Tibial nerve (tissue), 4 donors: ENCODE measurements at regions not wholly inside any gene's neighbourhood (a gene's known extent, or its start where the extent isn't known, plus 50 kb on each side); places are given as distances from the start of the nearest gene placed in this dataset.

ENCODE experiments used
- DNase-seq, 2 donors: peaks; one replicate each; pipeline ENCODE4 v3.0.0-alpha.2; 2019; ENCODE audit warnings: low spot score in 2 of 2
- H3K27ac ChIP-seq, 4 donors: fragments of 200-600 bp; sonication (generic) in 3 of 4; one replicate each; pipeline ENCODE4 v1.5.1; 2017 to 2019; ENCODE audit warnings: mild to moderate bottlenecking in 1 of 4
- H3K27me3 ChIP-seq, 2 donors: fragments of 200-600 bp; sonication (generic) in 1 of 2; one replicate each; pipeline versions ENCODE4 v1.5.1 to v1.6.0; 2017 to 2019
- H3K36me3 ChIP-seq, 3 donors: fragments of 200-600 bp; sonication (generic); one replicate each; pipeline ENCODE4 v1.5.1; 2018 to 2019
- H3K4me1 ChIP-seq, 4 donors: fragments of 200-600 bp; sonication (generic) in 3 of 4; one replicate each; pipeline ENCODE4 v1.5.1; 2017 to 2019
- H3K4me3 ChIP-seq, 4 donors: fragments of 200-600 bp; sonication (generic) in 3 of 4; one replicate each; pipeline ENCODE4 v1.5.1; 2017 to 2019; ENCODE audit warnings: mild to moderate bottlenecking in 1 of 4, moderate library complexity in 1 of 4
- H3K9me3 ChIP-seq, 4 donors: fragments of 200-600 bp; sonication (generic) in 3 of 4; one replicate each; pipeline ENCODE4 v1.5.1; 2017 to 2019
- EP300 ChIP-seq, 2 donors: sonication (generic); formaldehyde crosslinking; IDR thresholded peaks; one replicate each; pipeline ENCODE4 v1.6.1; 2017; ENCODE audit warnings: antibody characterized with exemption in 2 of 2, mild to moderate bottlenecking in 1 of 2
- POLR2A ChIP-seq, 2 donors: fragments of 450-650 bp; IDR thresholded peaks; one replicate each; pipeline ENCODE4 v1.6.1; 2017; ENCODE audit warnings: antibody characterized with exemption in 2 of 2, mild to moderate bottlenecking in 2 of 2, moderate library complexity in 2 of 2
- WGBS, 2 donors: methylation state at CpG; one replicate each; pipeline ENCODE4 v1.1.5; 2018; 5-methylcytosine and 5-hydroxymethylcytosine counted together
- TF ChIP-seq, protein P1 (sequence below), 5 experiments: fragments of 200-600 bp in 3 of 5; fragments of 450-650 bp in 2 of 5; sonication (generic) in 3 of 5; IDR thresholded peaks; one replicate each; pipeline ENCODE4 v1.5.1; 2016 to 2019; ENCODE audit warnings: antibody characterized with exemption in 5 of 5, mild to moderate bottlenecking in 3 of 5, moderate library complexity in 2 of 5

DNA sequence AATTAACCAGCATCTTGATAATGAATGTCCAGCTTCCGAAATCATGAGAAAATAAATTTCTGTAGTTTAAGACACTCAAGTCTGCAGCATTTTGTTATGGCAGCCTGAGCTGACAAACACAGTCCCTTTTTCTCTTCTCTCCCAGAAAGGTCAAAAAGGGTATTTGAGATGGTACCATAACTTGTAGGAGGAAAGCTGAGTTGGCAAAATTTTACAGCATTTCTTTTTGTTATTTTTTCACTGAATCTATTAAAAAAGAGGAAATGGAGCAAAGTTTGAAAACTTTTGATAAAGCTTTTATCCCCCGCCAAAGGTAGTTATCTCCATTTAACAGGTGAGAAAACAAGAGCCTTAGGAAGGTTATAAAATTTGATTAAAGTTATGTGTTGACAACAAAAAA, 367.6 kb upstream of the TECRL start:
- no peak for TF ChIP-seq POLR2A (IDR thresholded peaks at IDR 0.05)
- TF ChIP-seq, protein P1, sequence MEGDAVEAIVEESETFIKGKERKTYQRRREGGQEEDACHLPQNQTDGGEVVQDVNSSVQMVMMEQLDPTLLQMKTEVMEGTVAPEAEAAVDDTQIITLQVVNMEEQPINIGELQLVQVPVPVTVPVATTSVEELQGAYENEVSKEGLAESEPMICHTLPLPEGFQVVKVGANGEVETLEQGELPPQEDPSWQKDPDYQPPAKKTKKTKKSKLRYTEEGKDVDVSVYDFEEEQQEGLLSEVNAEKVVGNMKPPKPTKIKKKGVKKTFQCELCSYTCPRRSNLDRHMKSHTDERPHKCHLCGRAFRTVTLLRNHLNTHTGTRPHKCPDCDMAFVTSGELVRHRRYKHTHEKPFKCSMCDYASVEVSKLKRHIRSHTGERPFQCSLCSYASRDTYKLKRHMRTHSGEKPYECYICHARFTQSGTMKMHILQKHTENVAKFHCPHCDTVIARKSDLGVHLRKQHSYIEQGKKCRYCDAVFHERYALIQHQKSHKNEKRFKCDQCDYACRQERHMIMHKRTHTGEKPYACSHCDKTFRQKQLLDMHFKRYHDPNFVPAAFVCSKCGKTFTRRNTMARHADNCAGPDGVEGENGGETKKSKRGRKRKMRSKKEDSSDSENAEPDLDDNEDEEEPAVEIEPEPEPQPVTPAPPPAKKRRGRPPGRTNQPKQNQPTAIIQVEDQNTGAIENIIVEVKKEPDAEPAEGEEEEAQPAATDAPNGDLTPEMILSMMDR (IDR thresholded peaks at IDR 0.05): no peak
- TF ChIP-seq EP300 (IDR thresholded peaks at IDR 0.05): no peak
- WGBS, 2 donors: 77 to 82% methylated on average over 2 of the region's 2 CpGs
- Histone ChIP-seq H3K9me3 (peaks cover 0 to 2% (median 0%) of the 10 kb centered on the region in 4 donors), H3K4me1 (no peaks in the 10 kb centered on the region), H3K36me3 (no peaks in the 10 kb centered on the region), H3K27ac (no peak overlapping the region), H3K27me3 (no peaks in the 10 kb centered on the region), H3K4me3 (no peak overlapping the region)
- no peak for DNase-seq

DNA sequence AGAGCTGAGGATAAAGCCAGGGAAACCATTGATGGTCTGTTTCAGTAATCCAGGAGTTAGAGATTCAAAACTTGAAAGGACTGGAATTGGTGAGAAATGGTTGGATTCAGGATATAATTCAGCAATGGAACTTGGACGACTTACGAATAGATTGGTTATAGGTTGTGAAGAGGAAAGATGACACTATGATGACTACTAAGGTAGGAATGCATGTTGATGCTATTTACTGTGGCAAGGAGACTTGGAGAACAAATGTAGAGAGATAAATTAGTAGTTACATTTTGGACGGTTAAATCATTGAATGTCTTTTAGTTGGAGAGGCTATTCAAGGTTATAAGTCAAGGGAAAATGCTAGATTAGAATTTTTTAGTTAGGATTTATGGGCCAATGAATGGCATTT, 365.4 kb upstream of the TECRL start:
- TF ChIP-seq POLR2A (IDR thresholded peaks at IDR 0.05) (no peak), EP300 (IDR thresholded peaks at IDR 0.05) (no peak)
- TF ChIP-seq, protein P1 (IDR thresholded peaks at IDR 0.05): no peak
- Histone ChIP-seq H3K27ac (no peak overlapping the region), H3K4me1 (no peaks in the 10 kb centered on the region), H3K4me3 (no peak overlapping the region), H3K27me3 (no peaks in the 10 kb centered on the region), H3K36me3 (no peaks in the 10 kb centered on the region), H3K9me3 (peaks cover 0 to 2% (median 0%) of the 10 kb centered on the region in 4 donors)
- DNase-seq: no peak
- WGBS, 2 donors: 73 to 83% methylated on average over 3 of the region's 3 CpGs

DNA sequence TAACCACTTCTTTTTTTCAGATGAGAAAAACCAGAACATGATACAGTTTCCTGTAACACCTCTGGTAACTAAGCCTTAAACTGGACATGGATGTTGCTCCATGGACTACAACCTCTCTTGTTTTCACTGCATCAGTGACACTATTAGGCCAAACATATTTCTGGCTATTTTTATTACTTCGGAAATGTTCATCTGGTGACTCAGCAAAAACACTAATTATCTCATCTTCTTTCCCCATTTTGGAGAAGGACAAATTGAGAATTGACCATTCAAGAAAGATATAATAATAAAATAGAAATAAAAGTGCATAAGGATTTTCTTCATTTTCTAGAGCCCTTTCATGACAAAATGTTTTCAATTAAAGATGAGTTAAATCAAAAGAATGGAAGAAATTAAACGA, 361.9 kb upstream of the TECRL start:
- DNase-seq: no peak
- TF ChIP-seq, protein P1 (IDR thresholded peaks at IDR 0.05): no peak
- TF ChIP-seq EP300 (IDR thresholded peaks at IDR 0.05): no peak
- no peak for TF ChIP-seq POLR2A (IDR thresholded peaks at IDR 0.05)
- WGBS, 2 donors: 60 to 66% methylated on average over 2 of the region's 2 CpGs
- H3K9me3 ChIP-seq: peaks cover 0 to 2% (median 0%) of the 10 kb centered on the region in 4 donors
- H3K27ac ChIP-seq: no peak overlapping the region
- no peaks in the 10 kb centered on the region for H3K36me3 ChIP-seq
- H3K4me1 ChIP-seq: no peaks in the 10 kb centered on the region
- H3K27me3 ChIP-seq: no peaks in the 10 kb centered on the region
- no peak overlapping the region for H3K4me3 ChIP-seq

DNA sequence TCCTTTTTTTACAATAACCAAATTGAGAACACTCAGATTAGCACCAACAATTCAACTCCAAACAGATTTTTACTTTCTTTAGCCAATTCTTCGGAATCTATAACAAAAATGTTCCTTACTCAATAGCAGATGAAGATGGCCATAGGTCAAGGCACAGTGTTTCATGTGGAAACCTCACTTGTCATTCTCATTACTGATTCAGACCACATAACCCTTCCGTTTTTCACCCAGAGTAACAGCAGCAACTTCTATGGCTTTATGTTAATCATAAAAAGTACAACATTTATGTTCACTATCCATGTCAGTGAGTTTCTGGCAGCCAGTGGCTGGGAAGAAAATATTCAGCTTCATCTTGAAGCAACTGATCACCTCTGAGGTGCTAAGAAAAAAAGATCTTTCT, 358.3 kb upstream of the TECRL start:
- no peaks in the 10 kb centered on the region for H3K36me3 ChIP-seq
- no peak for TF ChIP-seq POLR2A (IDR thresholded peaks at IDR 0.05)
- TF ChIP-seq, protein P1 (IDR thresholded peaks at IDR 0.05): no peak
- TF ChIP-seq EP300 (IDR thresholded peaks at IDR 0.05): no peak
- DNase-seq: no peak
- 76 to 77% methylated on average over 2 of the region's 2 CpGs for WGBS, 2 donors
- H3K4me1 ChIP-seq: no peaks in the 10 kb centered on the region
- no peak overlapping the region for H3K27ac ChIP-seq
- no peaks in the 10 kb centered on the region for H3K27me3 ChIP-seq
- no peaks in the 10 kb centered on the region for H3K9me3 ChIP-seq
- H3K4me3 ChIP-seq: no peak overlapping the region

DNA sequence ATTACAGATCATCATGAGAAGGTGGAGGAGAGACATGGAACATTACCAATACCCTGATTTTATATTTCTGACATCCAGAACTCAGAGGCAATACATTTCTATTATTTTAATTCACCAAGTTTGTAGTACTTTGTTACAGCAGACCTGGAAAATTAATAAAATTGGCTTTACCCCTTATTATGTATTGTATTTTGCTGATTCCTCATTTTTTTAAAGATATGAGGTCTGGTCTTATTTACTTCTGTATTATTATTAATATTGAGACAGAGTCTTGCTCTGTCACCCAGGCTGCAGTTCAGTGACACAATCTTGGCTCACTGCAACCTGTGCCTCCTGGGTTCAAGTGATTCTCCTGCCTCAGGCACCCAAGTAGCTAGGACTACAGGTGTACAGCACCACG, 357.3 kb upstream of the TECRL start:
- no peaks in the 10 kb centered on the region for H3K9me3 ChIP-seq
- WGBS, 2 donors: 56 to 81% methylated on average over 1 of the region's 1 CpG
- H3K4me3 ChIP-seq: no peak overlapping the region
- DNase-seq: no peak
- H3K4me1 ChIP-seq: no peaks in the 10 kb centered on the region
- no peak overlapping the region for H3K27ac ChIP-seq
- TF ChIP-seq EP300 (IDR thresholded peaks at IDR 0.05) (no peak), POLR2A (IDR thresholded peaks at IDR 0.05) (no peak)
- TF ChIP-seq, protein P1 (IDR thresholded peaks at IDR 0.05): no peak
- H3K36me3 ChIP-seq: no peaks in the 10 kb centered on the region
- no peaks in the 10 kb centered on the region for H3K27me3 ChIP-seq
